ENCODE measurements at regions not wholly inside any gene's neighbourhood (a gene's known extent, or its start where the extent isn't known, plus 50 kb on each side); places are given as distances from the start of the nearest gene placed in this dataset.

DNA sequence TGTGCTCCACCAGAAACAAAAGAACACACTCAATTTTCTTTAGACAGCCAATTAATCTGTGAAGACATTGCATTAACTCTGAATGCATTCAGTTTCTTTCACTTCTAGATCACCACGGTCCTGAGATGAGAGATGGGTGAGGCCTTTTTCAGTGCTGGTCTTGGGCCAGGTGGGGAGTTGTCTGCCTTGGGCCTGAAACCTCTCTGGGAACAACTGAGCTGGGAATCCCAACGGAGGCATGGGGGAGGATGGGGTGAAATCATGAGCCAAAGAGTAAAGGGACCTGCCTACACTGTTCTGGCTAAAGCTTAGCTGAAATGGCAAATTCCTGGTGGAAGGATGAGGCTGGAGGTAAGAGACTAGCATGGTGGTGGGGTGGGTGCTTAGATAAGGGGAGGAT, 353.5 kb upstream of the B3GAT1 start:
- ChIA-PET POLR2A (no interaction called here), CTCF (no interaction called here)
- TF ChIP-seq BHLHE40 (IDR thresholded peaks at IDR 0.05; ENCODE audit: borderline replicate concordance): no peak
- no peak for TF ChIP-seq SUZ12 (IDR thresholded peaks at IDR 0.05)
- TF ChIP-seq HDGF (IDR thresholded peaks at IDR 0.05; ENCODE audit: borderline replicate concordance): no peak
- no peak for TF ChIP-seq NFRKB (IDR thresholded peaks at IDR 0.05)
- TF ChIP-seq SP1 (IDR thresholded peaks at IDR 0.05): no peak
- TF ChIP-seq, protein P1, sequence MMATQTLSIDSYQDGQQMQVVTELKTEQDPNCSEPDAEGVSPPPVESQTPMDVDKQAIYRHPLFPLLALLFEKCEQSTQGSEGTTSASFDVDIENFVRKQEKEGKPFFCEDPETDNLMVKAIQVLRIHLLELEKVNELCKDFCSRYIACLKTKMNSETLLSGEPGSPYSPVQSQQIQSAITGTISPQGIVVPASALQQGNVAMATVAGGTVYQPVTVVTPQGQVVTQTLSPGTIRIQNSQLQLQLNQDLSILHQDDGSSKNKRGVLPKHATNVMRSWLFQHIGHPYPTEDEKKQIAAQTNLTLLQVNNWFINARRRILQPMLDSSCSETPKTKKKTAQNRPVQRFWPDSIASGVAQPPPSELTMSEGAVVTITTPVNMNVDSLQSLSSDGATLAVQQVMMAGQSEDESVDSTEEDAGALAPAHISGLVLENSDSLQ (IDR thresholded peaks at IDR 0.05): no peak
- TF ChIP-seq CTBP1 (IDR thresholded peaks at IDR 0.05; ENCODE audit: borderline replicate concordance): no peak
- TF ChIP-seq ZNF384 (IDR thresholded peaks at IDR 0.05): no peak
- TF ChIP-seq FOXK2 (IDR thresholded peaks at IDR 0.05): no peak
- TF ChIP-seq TARDBP (IDR thresholded peaks at IDR 0.05): no peak
- TF ChIP-seq ARNT (IDR thresholded peaks at IDR 0.05): no peak
- no peak for TF ChIP-seq ELF4 (IDR thresholded peaks at IDR 0.05)
- DNase-seq (ENCODE audit: extremely low spot score): no peak

DNA sequence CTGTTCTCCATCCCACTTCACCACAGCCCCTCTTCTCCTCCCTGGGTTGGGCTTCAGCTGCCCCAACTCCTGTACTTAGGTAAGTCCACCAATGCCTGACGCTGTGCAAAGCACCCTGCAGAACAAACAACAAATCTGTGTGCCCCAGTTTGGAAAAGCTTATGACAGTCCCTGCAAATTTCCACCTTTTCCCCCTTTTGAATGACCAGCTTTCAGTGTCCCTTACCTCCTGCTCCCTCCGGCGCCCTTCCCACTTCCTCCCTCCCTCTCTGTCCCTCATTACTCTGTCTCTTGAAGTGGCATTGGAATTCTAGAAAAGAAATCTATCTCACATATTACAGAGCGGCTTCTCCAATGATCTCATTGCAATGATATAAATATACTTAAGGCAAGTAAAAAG, 352.9 kb upstream of the B3GAT1 start:
- POLR2A ChIA-PET: no interaction called here
- DNase-seq (ENCODE audit: extremely low spot score): no peak
- CTCF ChIA-PET: no interaction called here
- TF ChIP-seq NFRKB (IDR thresholded peaks at IDR 0.05): no peak
- no peak for TF ChIP-seq BHLHE40 (IDR thresholded peaks at IDR 0.05; ENCODE audit: borderline replicate concordance)
- TF ChIP-seq ZNF384 (IDR thresholded peaks at IDR 0.05): no peak
- TF ChIP-seq HDGF (IDR thresholded peaks at IDR 0.05; ENCODE audit: borderline replicate concordance): no peak
- TF ChIP-seq ARNT (IDR thresholded peaks at IDR 0.05): no peak
- no peak for TF ChIP-seq FOXK2 (IDR thresholded peaks at IDR 0.05)

DNA sequence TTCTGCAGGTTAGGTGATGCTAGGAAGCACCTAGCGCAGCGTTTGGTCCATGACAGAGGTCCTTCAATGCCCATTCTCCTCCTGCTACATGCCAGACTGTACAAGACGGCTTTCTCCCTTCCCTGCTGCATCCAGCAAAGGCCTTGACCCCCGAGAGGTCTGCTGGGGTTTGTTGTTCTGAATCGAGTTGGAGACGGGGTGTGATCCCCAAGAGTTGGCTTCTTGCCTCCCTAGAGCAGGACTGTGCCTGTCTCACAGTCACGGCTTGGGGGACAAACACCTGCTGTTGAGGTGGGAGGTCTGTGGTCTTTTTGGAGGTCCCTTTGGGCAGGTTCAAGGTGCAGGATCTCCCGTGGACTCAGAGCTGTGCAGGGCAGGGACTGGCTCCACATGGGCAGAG, 352.3 kb upstream of the B3GAT1 start:
- POLR2A ChIA-PET: no interaction called here
- TF ChIP-seq SUZ12 (IDR thresholded peaks at IDR 0.05): no peak
- TF ChIP-seq CTBP1 (IDR thresholded peaks at IDR 0.05; ENCODE audit: borderline replicate concordance): no peak
- TF ChIP-seq, protein P1 (IDR thresholded peaks at IDR 0.05): no peak
- TF ChIP-seq FOXM1 (IDR thresholded peaks at IDR 0.05; ENCODE audit: borderline replicate concordance): no peak
- no peak for TF ChIP-seq ELF4 (IDR thresholded peaks at IDR 0.05)
- no peak for TF ChIP-seq L3MBTL2 (conservative IDR thresholded peaks at IDR 0.05)
- no peak for TF ChIP-seq LEF1 (IDR thresholded peaks at IDR 0.05; ENCODE audit: borderline replicate concordance)
- no peak for TF ChIP-seq ARNT (IDR thresholded peaks at IDR 0.05)
- no peak for TF ChIP-seq SP1 (IDR thresholded peaks at IDR 0.05)
- no peak for TF ChIP-seq TARDBP (IDR thresholded peaks at IDR 0.05)
- TF ChIP-seq FOXA1 (IDR thresholded peaks at IDR 0.05): no peak
- no peak for TF ChIP-seq NFRKB (IDR thresholded peaks at IDR 0.05)
- TF ChIP-seq FOXK2 (IDR thresholded peaks at IDR 0.05): no peak
- no peak for TF ChIP-seq ZNF384 (IDR thresholded peaks at IDR 0.05)
- TF ChIP-seq BHLHE40 (IDR thresholded peaks at IDR 0.05; ENCODE audit: borderline replicate concordance): no peak
- DNase-seq (ENCODE audit: extremely low spot score): no peak
- CTCF ChIA-PET: no interaction called here

DNA sequence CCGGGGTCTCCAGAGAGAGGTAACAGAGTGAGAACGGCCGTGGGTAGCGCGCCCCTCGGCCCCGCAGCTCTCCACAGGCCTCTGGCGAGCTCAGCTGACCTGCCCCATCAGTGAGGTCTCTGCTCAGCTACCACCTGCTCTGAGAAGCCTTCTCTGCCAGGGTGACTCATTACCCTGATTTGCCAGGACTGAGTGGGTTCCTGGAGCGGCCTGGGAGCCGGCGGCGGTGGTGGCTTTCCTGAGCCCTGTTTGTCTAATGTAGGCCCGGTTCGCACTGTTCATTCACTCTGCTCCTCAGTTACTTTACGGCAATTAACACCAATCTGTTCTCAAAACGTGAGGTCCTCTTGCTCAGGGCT, 351.0 kb upstream of the B3GAT1 start:
- POLR2A ChIA-PET: no interaction called here
- DNase-seq (ENCODE audit: extremely low spot score): no peak
- TF ChIP-seq FOXA1 (IDR thresholded peaks at IDR 0.05) (no peak), TARDBP (IDR thresholded peaks at IDR 0.05) (no peak), HDGF (IDR thresholded peaks at IDR 0.05; ENCODE audit: borderline replicate concordance) (no peak), CTBP1 (IDR thresholded peaks at IDR 0.05; ENCODE audit: borderline replicate concordance) (no peak), FOXM1 (IDR thresholded peaks at IDR 0.05; ENCODE audit: borderline replicate concordance) (no peak), ARNT (IDR thresholded peaks at IDR 0.05) (no peak), NFRKB (IDR thresholded peaks at IDR 0.05) (no peak), LEF1 (IDR thresholded peaks at IDR 0.05; ENCODE audit: borderline replicate concordance) (no peak), ELF4 (IDR thresholded peaks at IDR 0.05) (no peak), BHLHE40 (IDR thresholded peaks at IDR 0.05; ENCODE audit: borderline replicate concordance) (no peak), L3MBTL2 (conservative IDR thresholded peaks at IDR 0.05) (no peak), FOXK2 (IDR thresholded peaks at IDR 0.05) (no peak), ZNF384 (IDR thresholded peaks at IDR 0.05) (no peak), SUZ12 (IDR thresholded peaks at IDR 0.05) (no peak), SP1 (IDR thresholded peaks at IDR 0.05) (no peak)
- TF ChIP-seq, protein P1 (IDR thresholded peaks at IDR 0.05): no peak
- CTCF ChIA-PET: no interaction called here

DNA sequence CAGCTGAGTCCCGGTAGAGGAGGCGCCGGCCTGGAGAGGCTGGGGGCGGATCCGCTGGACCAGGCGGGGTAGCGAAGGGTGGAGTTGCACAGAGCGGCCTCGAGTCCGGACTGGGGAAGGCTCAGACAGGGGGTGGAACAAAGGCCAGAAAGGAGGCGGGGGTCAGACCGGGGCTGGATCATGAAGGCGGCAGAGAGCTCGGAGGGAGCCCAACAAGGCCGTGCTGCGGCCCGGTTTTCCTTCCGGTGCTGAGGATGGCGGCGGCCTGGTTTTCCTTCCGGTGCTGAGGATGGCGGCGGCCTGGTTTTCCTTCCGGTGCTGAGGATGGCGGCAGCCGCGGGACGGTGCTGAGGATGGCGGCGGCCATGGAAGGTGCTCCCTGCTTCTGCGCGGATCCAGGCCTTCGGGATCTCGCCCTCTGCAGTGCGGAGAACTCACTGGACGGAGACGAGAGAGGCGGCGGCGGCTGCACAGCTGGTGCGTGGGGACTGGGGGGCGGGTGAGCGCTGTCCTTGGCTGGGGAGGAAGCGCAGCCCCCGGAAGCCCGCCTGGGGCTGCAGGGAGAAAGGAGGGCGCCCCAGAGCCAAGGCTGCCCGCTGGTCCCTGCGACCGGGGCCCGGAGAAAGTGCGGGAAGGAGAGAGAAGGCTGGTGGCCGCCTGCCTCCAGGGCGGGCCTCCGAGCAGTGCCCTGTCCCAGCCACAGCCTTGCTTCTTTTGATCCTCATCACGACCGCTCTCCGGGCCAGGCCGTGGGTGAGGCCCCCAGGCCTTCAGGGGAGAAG, 350.4 kb upstream of the B3GAT1 start:
- DNase-seq (ENCODE audit: extremely low spot score): no peak
- ChIA-PET POLR2A (no interaction called here), CTCF (no interaction called here)
- TF ChIP-seq SUZ12 (IDR thresholded peaks at IDR 0.05) (no peak), ARNT (IDR thresholded peaks at IDR 0.05) (no peak), SP1 (IDR thresholded peaks at IDR 0.05) (no peak)

DNA sequence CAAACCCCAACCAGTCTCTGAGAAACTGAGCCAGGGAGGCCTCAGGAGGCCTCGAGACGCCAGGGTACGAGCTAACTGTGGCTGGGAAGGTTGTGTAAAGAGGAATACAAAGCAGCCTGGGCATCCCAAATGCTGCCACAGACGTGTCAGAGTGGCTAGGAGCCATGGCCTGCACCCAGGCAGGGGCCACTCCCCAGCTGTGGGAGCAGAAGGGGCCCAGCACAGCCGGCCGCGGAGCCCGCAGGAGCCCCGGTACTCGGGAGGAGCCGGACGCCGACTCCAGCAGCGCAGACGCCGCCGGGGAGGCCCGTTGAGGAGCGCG, 349.8 kb upstream of the B3GAT1 start:
- DNase-seq (ENCODE audit: extremely low spot score): no peak
- TF ChIP-seq ZNF384 (IDR thresholded peaks at IDR 0.05) (no peak), FOXA1 (IDR thresholded peaks at IDR 0.05) (no peak), CTBP1 (IDR thresholded peaks at IDR 0.05; ENCODE audit: borderline replicate concordance) (no peak), ARNT (IDR thresholded peaks at IDR 0.05) (no peak), NFRKB (IDR thresholded peaks at IDR 0.05) (no peak), ELF4 (IDR thresholded peaks at IDR 0.05) (no peak), FOXM1 (IDR thresholded peaks at IDR 0.05; ENCODE audit: borderline replicate concordance) (no peak), BHLHE40 (IDR thresholded peaks at IDR 0.05; ENCODE audit: borderline replicate concordance) (no peak), HDGF (IDR thresholded peaks at IDR 0.05; ENCODE audit: borderline replicate concordance) (no peak), FOXK2 (IDR thresholded peaks at IDR 0.05) (no peak), TARDBP (IDR thresholded peaks at IDR 0.05) (no peak), L3MBTL2 (conservative IDR thresholded peaks at IDR 0.05) (no peak), SP1 (IDR thresholded peaks at IDR 0.05) (no peak)
- TF ChIP-seq, protein P1 (IDR thresholded peaks at IDR 0.05): no peak
- ChIA-PET POLR2A (no interaction called here), CTCF (no interaction called here)
